Small intestine (tissue), 7 donors: ENCODE measurements at regions not wholly inside any gene's neighbourhood (a gene's known extent, or its start where the extent isn't known, plus 50 kb on each side); places are given as distances from the start of the nearest gene placed in this dataset.

Experiments
- DNase-seq, 2 donors: peaks; one replicate each; pipeline versions ENCODE4 v3.0.0 to v3.0.0-alpha.2; 2013
- FAIRE-seq: peaks from 2 replicates; lab custom pipeline; 2012; peaks lifted over from hg19 to GRCh38; lab: Jason Lieb, UNC
- H3K27ac ChIP-seq, 3 donors: one replicate each; pipeline ENCODE4 v1.5.1; 2013; ENCODE audit warnings: low read length in 2 of 3, mild to moderate bottlenecking in 2 of 3, control low read depth in 1 of 3, inconsistent platforms in 1 of 3, low read depth in 1 of 3, moderate library complexity in 1 of 3
- H3K27me3 ChIP-seq, 3 donors: one replicate each; pipeline ENCODE4 v1.6.1; 2013; ENCODE audit warnings: low read length in 3 of 3, inconsistent platforms in 1 of 3; ENCODE audit not compliant: control insufficient read depth in 3 of 3, insufficient read depth in 3 of 3
- H3K36me3 ChIP-seq, 3 donors: one replicate each; pipeline ENCODE4 v1.6.1; 2013; ENCODE audit warnings: low read length in 3 of 3, inconsistent platforms in 1 of 3, low read depth in 1 of 3, mild to moderate bottlenecking in 1 of 3, moderate library complexity in 1 of 3; ENCODE audit not compliant: control insufficient read depth in 3 of 3, insufficient read depth in 2 of 3
- H3K4me1 ChIP-seq, 3 donors: one replicate each; pipeline ENCODE4 v1.6.1; 2013; ENCODE audit warnings: low read length in 2 of 3, inconsistent platforms in 1 of 3, low read depth in 1 of 3, mild to moderate bottlenecking in 1 of 3, moderate library complexity in 1 of 3; ENCODE audit not compliant: control insufficient read depth in 3 of 3, insufficient read depth in 2 of 3
- H3K4me3 ChIP-seq, 3 donors: one replicate each; pipeline ENCODE4 v1.5.1; 2013; ENCODE audit warnings: low read length in 3 of 3, control low read depth in 1 of 3, inconsistent platforms in 1 of 3, low read depth in 1 of 3, mild to moderate bottlenecking in 1 of 3, moderate library complexity in 1 of 3
- H3K9me3 ChIP-seq, 2 donors: one replicate each; pipeline ENCODE4 v1.6.1; 2013; ENCODE audit warnings: low read depth in 1 of 2, low read length in 1 of 2; ENCODE audit not compliant: control insufficient read depth in 2 of 2, insufficient read depth in 1 of 2
- WGBS, 3 donors: extraction: QIAGEN DNeasy Blood & Tissue Kit; methylation state at CpG; one replicate each; pipeline ENCODE4 v1.1.7; 2013; 5-methylcytosine and 5-hydroxymethylcytosine counted together
- donor health status: healthy with polysubstance abuse.
- donor health status: control.
- donor health status: control.
- donor health status: Bipolar disorder and iron deficiency.
- donor health status: healthy.

GRCh38 chr1:239736479-239736878 lies 350.1 kb downstream of the CHRM3 start:
- Histone ChIP-seq H3K4me3 (no peak overlapping the region), H3K27ac (no peak overlapping the region), H3K4me1 (no peaks in the 10 kb centered on the region), H3K27me3 (no peaks in the 10 kb centered on the region), H3K9me3 (no peaks in the 10 kb centered on the region), H3K36me3 (no peaks in the 10 kb centered on the region)
- FAIRE-seq (no peak), DNase-seq (no peak)
- WGBS, 3 donors: 78 to 79% (median 79%) methylated on average over 2 of the region's 2 CpGs

GRCh38 chr1:239739375-239739774 lies 352.3 kb upstream of the FMN2 start:
- no peak overlapping the region for H3K27ac ChIP-seq
- H3K9me3 ChIP-seq: no peaks in the 10 kb centered on the region
- no peaks in the 10 kb centered on the region for H3K4me1 ChIP-seq
- H3K27me3 ChIP-seq: no peaks in the 10 kb centered on the region
- FAIRE-seq (no peak), DNase-seq (no peak)
- WGBS, 3 donors: 89 to 95% (median 93%) methylated on average over 2 of the region's 2 CpGs
- H3K4me3 ChIP-seq: no peak overlapping the region
- H3K36me3 ChIP-seq: no peaks in the 10 kb centered on the region

GRCh38 chr1:239739919-239740318 lies 351.8 kb upstream of the FMN2 start:
- no peaks in the 10 kb centered on the region for H3K36me3 ChIP-seq
- no peaks in the 10 kb centered on the region for H3K27me3 ChIP-seq
- FAIRE-seq (no peak), DNase-seq (no peak)
- no peaks in the 10 kb centered on the region for H3K4me1 ChIP-seq
- no peaks in the 10 kb centered on the region for H3K9me3 ChIP-seq
- H3K4me3 ChIP-seq: no peak overlapping the region
- WGBS, 3 donors: 78 to 92% (median 83%) methylated on average over 2 of the region's 2 CpGs
- no peak overlapping the region for H3K27ac ChIP-seq

GRCh38 chr1:239742416-239743109 lies 349.1 kb upstream of the FMN2 start:
- H3K27ac ChIP-seq: no peak overlapping the region
- no peaks in the 10 kb centered on the region for H3K27me3 ChIP-seq
- no peaks in the 10 kb centered on the region for H3K4me1 ChIP-seq
- no peak for FAIRE-seq
- H3K9me3 ChIP-seq: no peaks in the 10 kb centered on the region
- H3K4me3 ChIP-seq: no peak overlapping the region
- DNase-seq: no peak
- WGBS, 3 donors: 79 to 93% (median 84%) methylated on average over 6 of the region's 6 CpGs
- peaks cover 0 to under 1% (median 0%) of the 10 kb centered on the region in 3 donors for H3K36me3 ChIP-seq

GRCh38 chr1:239744851-239745250 lies 346.8 kb upstream of the FMN2 start:
- H3K4me1 ChIP-seq: no peaks in the 10 kb centered on the region
- FAIRE-seq (no peak), DNase-seq (no peak)

GRCh38 chr1:239755107-239755912 lies 336.4 kb upstream of the FMN2 start:
- Histone ChIP-seq H3K4me1 (peaks cover 0 to 6% (median 2%) of the 10 kb centered on the region in 3 donors), H3K4me3 (no peak overlapping the region), H3K27me3 (no peaks in the 10 kb centered on the region), H3K36me3 (no peaks in the 10 kb centered on the region), H3K27ac (no peak overlapping the region), H3K9me3 (no peaks in the 10 kb centered on the region)
- DNase-seq (peak in 1 of 2 donors; percentile 54), FAIRE-seq (no peak)
- 38 to 60% (median 40%) methylated on average over 2 of the region's 2 CpGs for WGBS, 3 donors

More at GRCh38 chr1:239744851-239745250, 346.8 kb upstream of the FMN2 start:
- Histone ChIP-seq H3K27me3 (no peaks in the 10 kb centered on the region), H3K36me3 (peaks cover 0 to 3% (median 0%) of the 10 kb centered on the region in 3 donors), H3K27ac (no peak overlapping the region), H3K9me3 (no peaks in the 10 kb centered on the region), H3K4me3 (no peak overlapping the region)
- WGBS, 3 donors: 71 to 86% (median 82%) methylated on average over 3 of the region's 3 CpGs

GRCh38 chr1:239757716-239758115 lies 334.0 kb upstream of the FMN2 start:
- H3K9me3 ChIP-seq: no peaks in the 10 kb centered on the region
- FAIRE-seq (no peak), DNase-seq (no peak)
- peaks cover 0 to 6% (median 2%) of the 10 kb centered on the region in 3 donors for H3K4me1 ChIP-seq
- H3K27ac ChIP-seq: no peak overlapping the region
- 82 to 86% (median 85%) methylated on average over 2 of the region's 2 CpGs for WGBS, 3 donors
- H3K27me3 ChIP-seq: no peaks in the 10 kb centered on the region
- no peak overlapping the region for H3K4me3 ChIP-seq
- no peaks in the 10 kb centered on the region for H3K36me3 ChIP-seq

GRCh38 chr1:239758756-239759155 lies 332.9 kb upstream of the FMN2 start:
- Histone ChIP-seq H3K9me3 (no peaks in the 10 kb centered on the region), H3K36me3 (no peaks in the 10 kb centered on the region), H3K4me1 (peaks cover 0 to 6% (median 2%) of the 10 kb centered on the region in 3 donors), H3K27ac (no peak overlapping the region), H3K4me3 (no peak overlapping the region), H3K27me3 (no peaks in the 10 kb centered on the region)
- WGBS, 3 donors: 93 to 97% (median 97%) methylated on average over 3 of the region's 3 CpGs
- FAIRE-seq (no peak), DNase-seq (no peak)
